SH-SY5Y (cell line): ENCODE measurements at regions not wholly inside any gene's neighbourhood (a gene's known extent, or its start where the extent isn't known, plus 50 kb on each side); places are given as distances from the start of the nearest gene placed in this dataset.

Source experiments
- GATA2 ChIP-seq: IDR thresholded peaks from 2 replicates; pipeline ENCODE4 v1.6.1; 2011; ENCODE audit warnings: mild to moderate bottlenecking, low read depth, low read length
- GATA3 ChIP-seq: IDR thresholded peaks from 2 replicates; pipeline ENCODE4 v1.6.1; 2011; ENCODE audit warnings: low read depth, mild to moderate bottlenecking, low read length, moderate library complexity

DNA sequence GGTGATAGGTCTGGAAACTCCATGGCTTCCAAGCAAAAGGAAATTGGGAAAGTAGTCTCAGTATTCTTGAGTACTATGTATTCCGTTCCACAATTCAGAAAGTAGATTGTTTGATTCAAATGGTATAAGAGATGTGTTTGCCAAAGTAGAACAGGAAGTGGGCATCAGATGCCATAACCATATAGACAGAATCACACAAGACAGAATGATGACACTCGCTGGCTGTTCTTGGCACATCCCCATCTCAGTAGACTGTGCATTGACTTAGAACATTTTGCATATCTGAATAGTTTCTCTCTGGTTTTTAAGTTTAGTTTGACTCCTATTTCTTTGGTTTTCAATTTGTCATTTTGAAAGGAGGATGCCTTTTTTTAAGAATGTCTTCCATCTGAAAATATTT, 221.1 kb upstream of the RGS6 start:
- TF ChIP-seq GATA3 (no peak), GATA2 (no peak)
